GM18507 (cell line): ENCODE measurements at regions not wholly inside any gene's neighbourhood (a gene's known extent, or its start where the extent isn't known, plus 50 kb on each side); places are given as distances from the start of the nearest gene placed in this dataset.

ENCODE experiments used
- DNase-seq: peaks from one replicate; pipeline ENCODE4 v3.0.0; 2011; ENCODE audit warnings: low read depth; ENCODE audit not compliant: insufficient read length; ENCODE audit errors: extremely low spot score
- FAIRE-seq: peaks from 2 replicates; lab custom pipeline; 2011; peaks lifted over from hg19 to GRCh38; lab: Jason Lieb, UNC

DNA sequence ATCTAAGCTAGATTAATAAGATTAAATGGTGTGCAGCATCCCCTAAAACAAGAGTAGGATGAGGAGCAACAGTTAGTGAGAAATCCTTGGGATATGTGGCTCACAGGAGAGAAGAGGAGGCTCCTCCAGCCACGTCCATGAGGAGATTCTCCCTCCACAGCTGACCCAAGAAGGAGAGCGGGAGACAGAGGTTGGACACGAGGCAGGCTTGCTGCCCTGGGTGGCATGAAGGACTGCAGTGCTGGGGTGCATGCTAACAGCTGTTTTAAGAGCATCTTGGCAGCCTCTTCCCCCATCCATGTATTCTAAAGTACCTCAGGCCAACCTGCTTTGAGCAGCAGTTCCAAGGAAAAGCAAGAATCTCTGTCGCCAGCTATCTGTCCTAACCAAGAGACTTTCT lies 284.4 kb upstream of the B3GAT1 start:
- no peak for FAIRE-seq

DNA sequence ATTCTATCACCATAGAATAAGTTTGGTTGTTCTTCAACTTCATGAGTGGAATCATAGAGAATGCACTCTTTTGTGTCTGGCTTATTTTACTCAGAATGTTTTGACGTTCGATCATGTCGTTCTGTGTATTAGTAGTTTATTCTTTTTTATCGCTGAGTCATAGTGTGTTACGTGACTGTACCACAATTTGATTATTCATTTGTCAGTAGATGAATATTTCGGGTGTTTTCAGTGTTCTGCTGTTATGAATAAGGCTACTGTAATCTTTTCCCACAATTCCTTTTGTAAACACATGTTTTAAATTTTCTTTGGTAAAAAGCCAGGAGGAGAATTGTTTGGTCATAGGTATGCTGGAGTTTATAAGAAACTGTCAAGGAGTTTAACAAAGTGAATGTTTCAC lies 279.9 kb upstream of the B3GAT1 start:
- FAIRE-seq (no peak), DNase-seq (no peak)

More for the DNA sequence above, 284.4 kb upstream of the B3GAT1 start:
- DNase-seq, result no peak

DNA sequence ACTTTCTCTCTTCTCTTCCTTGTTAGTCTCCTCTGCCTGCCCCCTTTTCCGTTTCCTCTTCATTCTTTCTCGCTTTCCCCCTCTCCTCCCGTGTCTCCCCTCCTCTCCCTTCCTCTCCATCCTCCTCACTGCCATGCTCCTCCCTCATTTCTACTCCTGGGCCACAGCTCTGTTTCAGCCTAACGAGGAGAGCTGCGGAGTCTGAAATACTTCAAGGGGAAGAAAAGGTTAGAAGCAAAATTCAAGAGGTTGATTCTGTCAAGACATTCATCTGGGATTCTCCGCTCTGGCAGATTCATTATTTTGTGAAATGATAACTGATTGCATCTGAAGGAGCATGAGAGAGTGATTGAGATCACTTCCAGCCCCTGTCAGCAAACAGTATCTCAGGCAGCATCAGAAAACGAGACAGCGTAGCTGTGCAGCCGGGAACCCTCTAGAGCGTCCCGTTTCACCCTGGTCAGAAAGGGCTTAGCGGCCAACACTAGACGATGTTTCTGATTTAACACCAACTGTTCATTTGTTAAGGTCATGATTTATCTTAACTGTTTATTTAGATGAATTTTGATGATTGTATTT lies 279.3 kb upstream of the B3GAT1 start:
- DNase-seq, result no peak
- no peak for FAIRE-seq

DNA sequence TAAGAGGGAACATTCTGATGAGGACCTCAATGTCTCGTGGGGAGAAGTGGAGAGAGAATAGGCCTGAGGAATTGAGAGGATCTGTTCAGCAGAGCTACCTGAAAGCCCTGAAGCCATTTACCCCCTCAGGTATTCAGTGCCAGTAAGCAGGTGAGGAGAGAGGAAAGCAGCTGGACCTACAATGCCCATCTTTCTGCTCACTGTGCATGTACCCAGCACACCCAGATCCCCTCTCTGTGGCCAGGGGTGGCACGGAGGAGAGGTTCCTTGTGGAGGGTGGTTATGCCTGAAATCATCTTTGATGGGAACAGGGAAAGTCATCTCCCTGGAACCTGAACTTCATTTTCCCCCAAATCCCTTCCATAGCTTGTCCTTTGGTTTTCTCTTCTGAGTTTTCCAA lies 277.8 kb upstream of the B3GAT1 start:
- no peak for FAIRE-seq
- DNase-seq, result no peak

DNA sequence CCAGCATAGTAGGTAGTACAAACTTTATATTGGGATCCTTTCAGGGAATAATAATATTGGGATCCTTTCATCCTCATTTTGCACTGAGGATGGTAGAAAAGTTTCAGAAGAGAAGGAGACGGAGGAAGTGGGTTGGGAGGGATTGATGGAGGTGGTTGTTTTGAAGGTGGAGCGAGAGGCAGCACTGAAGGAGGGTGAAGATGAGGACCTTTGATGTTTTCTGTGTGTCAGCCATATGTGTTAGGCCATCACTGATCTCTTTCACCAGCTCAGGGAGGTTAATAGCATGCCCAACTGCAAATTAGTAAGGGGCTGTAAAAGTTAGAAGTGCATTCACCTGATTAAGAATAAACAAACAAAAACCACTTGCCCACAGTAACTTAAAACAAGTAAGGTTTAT lies 275.5 kb upstream of the B3GAT1 start:
- no peak for FAIRE-seq
- DNase-seq, result no peak

DNA sequence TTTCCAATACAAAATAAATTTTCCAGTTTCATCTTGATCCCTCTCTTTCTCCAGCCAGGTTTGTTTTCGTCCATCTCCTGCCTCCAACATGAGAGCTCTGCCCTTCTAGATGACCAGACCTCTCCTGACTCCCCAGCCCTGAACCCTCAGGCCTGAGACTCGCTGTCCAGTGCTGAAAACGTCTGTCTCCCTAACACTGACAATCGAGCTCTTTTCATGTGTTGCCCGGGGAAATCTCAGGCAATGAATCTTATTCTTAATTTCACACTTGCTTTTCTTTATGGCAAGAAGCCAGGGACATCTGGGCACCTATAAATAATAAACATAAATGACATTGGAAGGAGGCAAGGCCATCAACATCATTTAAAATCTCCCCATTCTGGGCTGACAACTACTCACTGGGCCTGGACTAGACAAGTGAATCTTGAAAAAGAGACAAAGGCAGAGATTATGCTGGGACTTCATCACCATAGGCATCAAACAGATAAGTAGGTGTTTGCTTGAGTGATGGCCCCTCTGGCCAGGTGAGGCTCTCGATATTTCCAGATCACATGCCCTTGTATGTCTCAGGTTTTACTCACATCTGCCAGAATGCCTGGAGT lies 274.5 kb upstream of the B3GAT1 start:
- no peak for DNase-seq
- no peak for FAIRE-seq

DNA sequence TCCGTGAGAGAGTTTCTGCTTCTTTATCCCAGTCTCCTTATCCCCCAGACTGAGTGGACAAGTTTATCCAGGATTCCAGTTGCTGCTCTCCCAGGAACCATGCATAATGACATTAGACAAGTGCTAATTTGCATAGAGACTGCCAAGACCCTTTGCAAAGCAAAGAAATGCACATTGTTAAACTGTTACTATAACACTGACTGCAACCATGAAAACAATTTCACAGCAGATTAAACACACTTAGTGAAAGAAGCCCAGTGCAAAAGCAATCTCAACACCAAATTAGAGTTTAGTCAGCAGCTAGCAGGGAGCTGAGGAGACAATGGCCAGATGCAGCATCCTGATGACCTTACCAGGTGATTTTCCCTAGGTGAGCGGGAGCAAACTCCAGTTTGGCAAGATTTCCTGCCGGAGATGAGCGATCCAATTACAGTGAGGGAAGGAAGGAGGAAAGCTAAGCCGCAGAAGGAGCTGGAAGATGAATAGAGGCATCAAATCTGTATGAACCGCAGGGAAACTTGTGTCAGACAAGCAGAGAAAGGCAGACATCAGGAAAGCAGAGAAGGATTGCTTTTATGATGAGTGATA lies 273.8 kb upstream of the B3GAT1 start:
- DNase-seq, result no peak
- no peak for FAIRE-seq

DNA sequence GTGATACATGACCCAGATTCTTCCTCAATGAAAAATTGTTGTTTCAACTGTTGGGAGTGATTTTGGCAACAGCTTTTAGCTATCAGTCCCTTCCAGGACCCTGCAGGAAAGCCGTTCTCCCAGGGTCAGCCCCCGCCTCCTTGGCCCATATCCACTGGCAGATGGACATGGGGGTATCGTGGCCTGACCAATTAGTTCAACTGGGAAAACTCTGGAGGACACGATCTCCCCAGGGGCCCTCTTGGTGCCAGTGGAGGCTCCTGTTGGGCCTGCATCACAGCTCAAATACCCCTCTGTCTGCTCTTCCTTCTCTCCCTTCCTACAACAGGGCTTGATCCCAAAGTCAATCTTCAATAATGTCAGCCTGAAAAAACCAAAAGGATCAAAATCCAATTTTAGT lies 272.5 kb upstream of the B3GAT1 start:
- FAIRE-seq (no peak), DNase-seq (no peak)

DNA sequence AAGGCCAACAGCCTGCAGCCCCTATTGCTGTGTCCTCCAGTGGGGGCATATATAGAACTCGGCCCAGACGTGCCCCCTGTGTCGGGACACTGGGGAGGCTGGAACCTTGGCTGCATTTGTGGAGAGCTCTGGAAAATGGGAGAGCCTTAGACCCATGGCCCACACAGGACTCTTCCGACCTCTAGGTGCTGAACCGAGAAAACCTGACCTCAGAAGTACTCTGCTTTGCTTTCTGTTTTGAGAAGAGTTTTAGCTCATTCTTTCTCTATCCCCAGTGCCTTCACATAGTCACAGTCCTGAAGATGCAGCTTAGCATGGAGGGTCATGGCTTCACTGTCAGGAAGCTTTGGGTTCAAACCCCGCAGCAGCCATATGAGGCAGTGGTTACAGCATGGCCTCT lies 271.8 kb upstream of the B3GAT1 start:
- FAIRE-seq, result no peak
- DNase-seq, result no peak

DNA sequence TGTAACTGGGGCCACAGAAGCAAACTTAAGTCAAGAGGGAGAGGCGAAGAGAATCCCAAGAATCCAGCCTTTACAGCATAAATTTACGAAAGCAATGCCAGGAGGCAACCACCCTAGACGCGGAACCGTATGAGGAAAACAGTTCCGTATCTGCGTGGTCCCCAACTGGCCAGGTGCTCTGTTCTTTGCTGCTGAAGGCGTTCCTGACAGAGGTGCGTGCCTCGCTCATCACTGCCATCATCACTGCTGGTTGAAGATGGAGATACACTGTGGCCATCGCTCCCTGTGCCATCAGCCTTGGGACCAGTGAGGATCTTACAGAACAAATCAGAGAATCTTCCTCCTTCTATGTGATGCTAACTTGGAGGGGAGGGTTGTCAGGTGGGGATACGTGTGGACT lies 270.5 kb upstream of the B3GAT1 start:
- DNase-seq (no peak), FAIRE-seq (no peak)

DNA sequence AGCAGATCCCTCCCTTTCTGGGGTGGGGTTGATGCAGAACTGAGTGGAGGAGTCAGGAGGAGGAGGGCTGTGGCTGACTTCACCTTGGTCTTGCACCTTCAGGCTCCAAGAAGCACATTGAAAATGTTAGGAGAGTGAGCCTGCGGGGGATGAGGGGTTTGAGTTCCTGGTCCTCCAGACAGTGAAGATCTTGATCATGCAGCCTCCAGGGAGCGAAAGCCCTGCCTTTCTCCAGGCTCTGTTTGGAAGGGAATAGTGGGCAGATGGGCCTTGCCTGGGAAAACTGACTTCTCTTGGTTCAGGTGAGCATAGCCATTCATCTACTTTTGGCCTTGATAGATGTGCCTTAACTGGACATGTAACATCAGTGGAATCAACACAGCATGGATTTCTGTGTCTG lies 267.6 kb upstream of the B3GAT1 start:
- FAIRE-seq, result no peak

DNA sequence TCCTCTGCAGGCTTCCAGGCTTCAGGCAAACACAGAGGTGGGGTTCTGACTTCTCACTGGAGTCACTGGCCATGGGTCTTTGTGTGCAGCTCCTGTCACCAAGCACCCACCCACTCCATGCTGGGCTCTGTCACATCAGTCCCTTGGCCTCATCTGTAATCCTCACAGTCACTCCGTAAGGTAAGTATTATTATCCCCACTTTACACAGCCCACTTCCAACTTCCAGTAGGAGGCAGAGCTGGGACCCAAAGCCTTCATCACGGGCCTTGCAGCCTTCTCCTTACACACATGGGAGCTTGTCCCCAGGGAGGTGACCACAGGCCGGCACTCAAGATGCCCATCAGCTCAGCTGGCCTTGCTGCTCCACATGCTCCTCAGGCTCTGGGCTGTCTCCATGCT lies 266.7 kb upstream of the B3GAT1 start:
- FAIRE-seq (no peak), DNase-seq (no peak)

More for the DNA sequence above, 267.6 kb upstream of the B3GAT1 start:
- DNase-seq, result no peak

DNA sequence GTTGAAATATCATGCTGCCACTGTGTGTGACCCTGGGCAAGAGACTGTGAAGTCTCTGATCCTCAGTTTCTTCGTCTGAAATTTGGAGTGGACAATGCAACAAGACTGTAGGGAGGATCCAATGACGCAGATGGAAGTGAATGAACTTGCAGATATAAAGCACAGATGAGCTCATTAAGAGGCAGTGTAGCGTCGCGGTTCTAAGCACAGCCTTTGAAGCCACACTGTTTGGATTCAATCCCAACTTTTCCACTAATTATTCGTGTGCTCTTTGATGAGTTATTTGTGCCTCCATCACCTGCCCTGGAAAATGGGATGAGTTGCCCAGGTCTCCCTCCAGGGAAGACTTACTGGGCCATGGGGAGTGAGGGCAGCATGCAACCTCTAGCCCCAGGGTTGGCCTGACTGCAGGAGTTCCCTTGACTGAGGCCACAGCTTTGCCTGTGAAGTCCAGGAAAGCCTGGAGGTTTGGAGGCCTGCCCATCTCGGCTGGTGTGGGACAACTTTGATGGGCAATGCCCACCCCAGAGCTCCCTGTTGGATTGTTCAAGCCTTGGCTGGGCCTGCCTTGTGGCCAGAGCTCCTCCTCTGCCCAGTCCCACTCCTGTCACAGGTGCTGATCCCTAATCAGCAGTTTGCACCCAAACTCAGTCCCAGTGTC lies 266.0 kb upstream of the B3GAT1 start:
- DNase-seq (no peak), FAIRE-seq (no peak)

DNA sequence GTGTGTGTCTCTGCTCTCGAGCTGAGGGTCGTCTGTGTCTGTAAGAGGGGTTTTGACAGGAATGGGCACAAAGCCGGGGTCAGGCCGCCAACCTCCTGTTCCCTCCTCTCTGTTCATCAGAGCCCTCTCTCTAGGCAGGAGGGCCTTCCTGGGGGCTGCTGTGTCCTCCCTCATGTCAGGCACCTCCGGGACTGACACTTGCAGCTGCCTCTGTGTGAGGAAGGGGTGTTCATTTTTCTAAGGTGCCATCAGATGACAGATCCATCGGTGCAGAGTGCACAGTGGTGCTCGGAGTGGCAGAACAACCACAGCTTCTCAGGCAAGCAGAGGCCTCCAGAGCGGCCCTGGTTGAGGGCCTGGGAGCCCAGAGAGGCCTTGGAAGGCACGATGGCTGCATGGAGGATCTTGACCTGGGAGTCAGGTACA lies 265.4 kb upstream of the B3GAT1 start:
- no peak for FAIRE-seq
- DNase-seq, result no peak

DNA sequence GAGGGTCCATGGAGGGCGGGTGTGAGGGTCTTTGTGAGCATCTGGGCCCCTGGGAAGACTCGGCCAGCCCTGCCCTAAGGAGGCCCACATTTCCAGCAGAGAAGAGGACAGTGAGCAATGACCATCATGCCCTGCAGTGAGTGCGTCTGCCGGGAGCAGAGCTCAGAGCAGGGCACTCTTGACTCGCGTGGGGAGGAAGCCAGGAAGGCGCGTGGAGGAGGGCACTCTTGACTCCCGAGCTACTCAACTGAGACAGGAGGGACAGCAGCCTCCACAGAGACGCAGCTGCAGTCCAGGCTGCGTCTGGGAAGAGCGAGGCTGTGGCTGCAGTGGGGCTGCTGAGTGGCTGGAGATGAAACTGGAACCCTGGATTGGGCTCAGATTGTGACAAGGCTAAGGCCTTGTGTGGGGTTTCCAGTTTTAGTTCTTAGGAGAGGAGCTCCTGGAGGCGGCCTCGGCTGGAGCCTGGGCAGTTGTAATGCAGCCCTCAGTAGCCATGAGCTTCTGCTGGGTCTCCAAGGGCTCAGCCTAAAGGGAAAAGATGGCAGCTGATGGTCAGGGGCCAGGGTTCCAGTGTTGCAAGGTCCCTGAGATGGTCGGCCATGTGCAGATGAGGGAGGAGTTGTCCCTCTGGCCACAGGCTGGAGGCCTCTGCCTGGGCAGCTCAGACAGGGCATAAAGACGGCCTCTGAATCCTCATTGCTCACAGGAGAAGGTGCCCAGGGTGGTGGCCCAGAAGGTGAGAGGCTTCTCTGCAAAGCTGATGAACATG lies 264.7 kb upstream of the B3GAT1 start:
- DNase-seq, result no peak
- no peak for FAIRE-seq

DNA sequence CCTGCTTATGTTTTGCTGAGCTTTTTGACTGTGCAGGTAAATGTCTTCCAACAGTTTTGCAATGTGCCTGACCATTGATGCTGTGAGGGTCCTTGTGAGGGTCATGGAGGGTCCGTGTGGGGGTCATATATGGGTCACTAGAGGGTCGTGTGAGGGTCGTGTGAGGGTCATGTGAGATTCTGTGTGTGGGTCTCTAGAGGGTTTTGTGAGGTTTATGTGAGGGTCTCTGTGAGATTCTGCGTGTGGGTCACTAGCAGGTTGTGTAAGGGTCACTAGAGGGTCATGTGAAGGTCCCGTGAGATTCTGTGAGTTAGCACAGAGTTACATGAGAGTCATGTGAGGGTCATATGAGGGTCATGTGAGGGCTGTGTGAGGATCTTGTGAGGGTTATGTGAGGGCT lies 263.9 kb upstream of the B3GAT1 start:
- DNase-seq (no peak), FAIRE-seq (no peak)

DNA sequence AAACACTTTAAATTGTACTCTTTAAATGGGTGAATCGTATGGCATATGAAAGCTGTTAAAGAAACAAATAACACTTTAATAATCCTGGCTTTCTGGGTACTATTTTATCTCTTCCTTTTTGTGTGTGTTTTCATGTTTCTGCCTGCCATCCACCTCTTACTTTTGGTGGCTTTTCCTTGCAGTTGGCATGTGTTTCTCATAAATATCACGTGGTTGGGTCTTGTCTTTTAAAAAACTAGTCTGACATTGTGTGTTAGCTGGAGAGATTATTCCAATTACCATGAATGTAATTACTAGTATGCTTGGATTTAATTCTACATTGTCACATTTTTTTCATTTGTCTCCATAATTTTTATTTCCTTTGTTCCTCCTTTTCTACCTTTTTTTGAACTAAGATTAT lies 262.9 kb upstream of the B3GAT1 start:
- FAIRE-seq, result no peak

DNA sequence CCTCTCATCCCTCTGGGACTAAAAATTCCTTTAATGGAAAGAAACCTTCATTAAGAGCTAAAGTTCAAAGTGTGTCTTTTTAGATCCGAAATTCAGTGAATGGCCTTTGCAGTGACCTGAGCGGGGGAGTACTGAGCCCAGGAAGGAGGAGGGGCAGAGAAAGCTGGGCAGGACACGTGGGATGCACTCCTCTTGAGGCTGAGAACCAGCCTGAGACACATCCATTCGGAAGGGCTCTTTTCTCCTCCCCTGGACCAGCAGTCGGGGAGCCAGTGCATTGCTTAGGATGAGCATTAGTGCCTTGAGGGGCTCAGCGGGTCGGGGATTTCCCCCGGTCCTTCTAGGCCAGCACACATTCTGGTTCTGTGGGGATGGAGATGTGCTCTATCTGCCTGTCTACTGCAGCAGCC lies 258.9 kb upstream of the B3GAT1 start:
- FAIRE-seq, result no peak
- DNase-seq, result no peak

More for the DNA sequence above, 262.9 kb upstream of the B3GAT1 start:
- DNase-seq, result no peak

DNA sequence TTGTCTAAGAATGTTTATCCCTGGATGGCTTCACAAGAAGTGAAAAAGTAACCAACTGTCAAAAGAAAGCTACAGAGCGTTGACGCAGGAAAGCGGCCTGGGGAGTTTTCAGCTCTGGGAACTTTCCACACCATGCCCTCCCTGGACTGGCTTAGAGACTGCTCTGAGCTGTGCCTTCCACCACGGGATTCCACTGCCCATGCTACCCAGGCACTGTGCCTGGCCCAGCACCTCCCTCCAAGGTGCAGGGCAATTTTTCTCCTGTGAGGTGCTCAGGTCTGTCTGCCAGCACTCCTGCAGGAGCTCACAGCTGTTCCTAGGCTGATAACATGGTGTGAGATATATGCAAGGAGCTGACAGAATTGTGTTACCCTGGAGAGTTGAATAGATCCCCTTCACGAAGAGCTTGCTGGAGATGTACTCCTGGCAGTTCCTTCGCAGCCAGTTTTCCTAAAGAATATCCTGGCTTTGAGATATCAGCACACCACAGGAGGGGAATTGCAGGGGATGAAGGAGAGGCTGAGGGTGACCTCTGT lies 258.3 kb upstream of the B3GAT1 start:
- no peak for FAIRE-seq
- no peak for DNase-seq

DNA sequence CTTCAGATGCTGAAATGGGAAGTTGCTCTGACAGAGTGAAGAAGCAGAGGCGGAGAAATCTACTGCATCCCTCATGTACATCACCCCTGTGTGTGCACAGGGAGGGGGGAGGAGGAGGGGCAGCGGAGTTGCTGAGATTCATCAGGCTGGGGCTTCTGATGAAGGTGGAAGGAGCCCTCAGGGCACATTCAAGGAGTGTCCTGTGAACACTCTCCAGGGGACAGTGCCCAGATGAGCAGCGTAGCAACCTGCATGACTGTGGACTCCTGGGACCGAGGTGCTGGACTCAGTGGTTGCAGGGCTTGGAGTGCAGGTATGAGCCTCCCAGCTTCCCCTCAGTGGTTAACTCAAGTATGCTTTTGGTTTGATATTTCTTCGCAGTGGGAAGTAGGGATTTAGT lies 257.8 kb upstream of the B3GAT1 start:
- FAIRE-seq, result no peak
- no peak for DNase-seq
